ENCODE measurements at regions not wholly inside any gene's neighbourhood (a gene's known extent, or its start where the extent isn't known, plus 50 kb on each side); places are given as distances from the start of the nearest gene placed in this dataset.

DNA sequence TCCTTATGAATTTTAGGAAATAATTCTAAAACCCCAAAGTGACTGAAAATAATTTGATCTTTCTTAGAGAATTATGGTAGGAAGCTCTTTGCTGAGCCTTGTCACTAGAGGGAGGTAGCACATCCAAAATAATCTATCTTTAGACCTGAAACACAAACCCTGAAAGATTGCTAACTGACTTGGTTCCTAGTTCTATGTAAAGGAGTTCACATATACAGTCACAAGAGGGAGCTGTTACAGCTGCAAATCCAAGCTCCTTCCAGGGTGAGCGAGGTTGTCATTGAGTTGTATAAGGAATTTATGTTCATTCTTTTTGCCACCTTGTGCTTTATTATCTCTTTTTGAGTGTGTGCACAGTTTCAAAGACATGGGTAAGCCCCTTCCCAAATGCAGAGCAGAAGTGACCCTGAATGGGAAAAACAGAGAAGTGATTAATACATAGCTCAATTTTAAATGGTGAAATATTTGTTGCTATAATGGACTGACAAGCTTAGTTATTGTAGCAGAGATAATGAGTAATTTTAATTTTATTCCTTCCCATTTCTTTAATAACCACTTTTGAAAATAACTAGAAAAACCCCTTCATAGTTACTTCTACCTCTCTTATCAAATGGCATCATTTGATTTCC, 387.9 kb downstream of the DAD1 start:
- no peak overlapping the region for H2BK15ac ChIP-seq (ENCODE audit: low read length)
- H3K23ac ChIP-seq (ENCODE audit: insufficient read length) = no peak overlapping the region
- no peaks in the 10 kb centered on the region; a peak in 1 of 7 replicates for H3K4me1 ChIP-seq (replicated peaks in 1 of 4; ENCODE audit: control insufficient read depth in 3 of 4, insufficient read depth in 4 of 4, low read length in 3 of 4)
- no peaks in the 10 kb centered on the region for H3K27me3 ChIP-seq (replicated peaks in 1 of 4; ENCODE audit: control insufficient read depth in 3 of 4, extremely low read depth in 1 of 4, insufficient read depth in 3 of 4, low read length in 3 of 4)
- no peak overlapping the region for H2AK5ac ChIP-seq (ENCODE audit: low read depth, low read length)
- H4K5ac ChIP-seq (ENCODE audit: insufficient read length, low read depth, low read length) = no peak overlapping the region
- no peak overlapping the region for H2BK5ac ChIP-seq (ENCODE audit: low read depth, low read length)
- ChIA-PET POLR2A (ENCODE audit: partially characterized antibody) (interaction anchor here (0.6 kb wide), 1 partner anchor 110 kb away, joined by 3 read pairs; no protein-coding TSS in a partner anchor), CTCF (ENCODE audit: partially characterized antibody) (interaction anchor here (0.6 to 4.4 kb wide), 61 partner anchors 9 to 1512 kb away, joined by 3 to 24 read pairs (median 4); no protein-coding TSS in a partner anchor)
- no peak overlapping the region for H3K14ac ChIP-seq (ENCODE audit: insufficient read length)
- no peak overlapping the region for H3K4me2 ChIP-seq (ENCODE audit: insufficient read depth in 1 of 2, low read depth in 2 of 2, low read length in 2 of 2)
- H2BK20ac ChIP-seq (ENCODE audit: low read length) = no peak overlapping the region
- H2BK12ac ChIP-seq (ENCODE audit: low read depth, low read length) = no peak overlapping the region
- TF ChIP-seq RAD21 (IDR thresholded peaks at IDR 0.05 in 1 of 2, conservative IDR thresholded peaks at IDR 0.05 in 1 of 2; ENCODE audit: low read depth in 2 of 2, low read length in 2 of 2) = peak; percentile 56 to 68
- no peak for TF ChIP-seq SAP30 (IDR thresholded peaks at IDR 0.05; ENCODE audit: insufficient read depth, insufficient replicate concordance, low read length)
- TF ChIP-seq, protein P1, sequence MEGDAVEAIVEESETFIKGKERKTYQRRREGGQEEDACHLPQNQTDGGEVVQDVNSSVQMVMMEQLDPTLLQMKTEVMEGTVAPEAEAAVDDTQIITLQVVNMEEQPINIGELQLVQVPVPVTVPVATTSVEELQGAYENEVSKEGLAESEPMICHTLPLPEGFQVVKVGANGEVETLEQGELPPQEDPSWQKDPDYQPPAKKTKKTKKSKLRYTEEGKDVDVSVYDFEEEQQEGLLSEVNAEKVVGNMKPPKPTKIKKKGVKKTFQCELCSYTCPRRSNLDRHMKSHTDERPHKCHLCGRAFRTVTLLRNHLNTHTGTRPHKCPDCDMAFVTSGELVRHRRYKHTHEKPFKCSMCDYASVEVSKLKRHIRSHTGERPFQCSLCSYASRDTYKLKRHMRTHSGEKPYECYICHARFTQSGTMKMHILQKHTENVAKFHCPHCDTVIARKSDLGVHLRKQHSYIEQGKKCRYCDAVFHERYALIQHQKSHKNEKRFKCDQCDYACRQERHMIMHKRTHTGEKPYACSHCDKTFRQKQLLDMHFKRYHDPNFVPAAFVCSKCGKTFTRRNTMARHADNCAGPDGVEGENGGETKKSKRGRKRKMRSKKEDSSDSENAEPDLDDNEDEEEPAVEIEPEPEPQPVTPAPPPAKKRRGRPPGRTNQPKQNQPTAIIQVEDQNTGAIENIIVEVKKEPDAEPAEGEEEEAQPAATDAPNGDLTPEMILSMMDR (IDR thresholded peaks at IDR 0.05; ENCODE audit: control extremely low read depth in 1 of 3, insufficient read depth in 1 of 3, low read depth in 1 of 3, low read length in 3 of 3) = peak in 2 of 3 experiments; percentile 74 to 85; a peak in 3 of 4 replicates
- H3K79me1 ChIP-seq (ENCODE audit: low read depth, low read length) = no peaks in the 10 kb centered on the region; the same call in 1 of the 2 replicates
- H3K27ac ChIP-seq (ENCODE audit: low read depth, low read length) = no peak overlapping the region
- H4K8ac ChIP-seq (ENCODE audit: extremely low read depth, insufficient read depth, low read length) = no peak overlapping the region
- DNase-seq (ENCODE audit: low read depth in 1 of 2, low spot score in 2 of 2) (no peak), FAIRE-seq (peak; percentile 71)
- H3K9me3 ChIP-seq (ENCODE audit: insufficient read depth in 2 of 2, low read depth in 1 of 2, low read length in 1 of 2) = peaks cover 4 to 8% of the 10 kb centered on the region in 2 experiments; a peak in 2 of 4 replicates
- no peak overlapping the region for H4K91ac ChIP-seq (replicated peaks; ENCODE audit: insufficient read length, low read length)
- H2BK120ac ChIP-seq (replicated peaks; ENCODE audit: low read depth, low read length) = no peak overlapping the region
- WGBS, 2 experiments (ENCODE audit: extremely low coverage in 1 of 2, insufficient coverage in 1 of 2, insufficient read length in 1 of 2, insufficient replicate concordance in 2 of 2, low coverage in 1 of 2, low lambda C conversion rate in 2 of 2, missing lambda C conversion rate in 1 of 2) = 32% methylated on average over 1 of the region's 1 CpG; no CpG with 5 or more reads in 1 of the 2 experiments
- H3K4ac ChIP-seq (replicated peaks; ENCODE audit: insufficient read length, low read depth, low read length) = no peak overlapping the region
- H2AFZ ChIP-seq (ENCODE audit: low read length) = no peak overlapping the region
- no peaks in the 10 kb centered on the region for H3K79me2 ChIP-seq (ENCODE audit: control insufficient read depth in 1 of 2, insufficient read depth in 2 of 2, low read length in 2 of 2)
- H3K9ac ChIP-seq (replicated peaks in 1 of 4; ENCODE audit: extremely low read depth in 1 of 4, low read depth in 3 of 4, low read length in 3 of 4) = no peak overlapping the region
- no peak overlapping the region for H3K56ac ChIP-seq (replicated peaks; ENCODE audit: insufficient read length, low read depth, low read length)
- no peak overlapping the region for H3K4me3 ChIP-seq (ENCODE audit: extremely low read depth in 1 of 4, insufficient read depth in 2 of 4, low read depth in 3 of 4, low read length in 4 of 4)
- H3K36me3 ChIP-seq (ENCODE audit: control insufficient read depth in 2 of 4, insufficient read depth in 4 of 4, low read length in 3 of 4) = no peaks in the 10 kb centered on the region
- no peaks in the 10 kb centered on the region for H3K23me2 ChIP-seq (ENCODE audit: low read depth, low read length)
- no peak overlapping the region for H3K18ac ChIP-seq (ENCODE audit: extremely low read depth, low read length)
- no peaks in the 10 kb centered on the region for H4K20me1 ChIP-seq (replicated peaks in 1 of 2; ENCODE audit: control insufficient read depth in 1 of 2, insufficient read depth in 2 of 2, low read length in 2 of 2)
